HCT116 (cell line): ENCODE measurements at regions not wholly inside any gene's neighbourhood (a gene's known extent, or its start where the extent isn't known, plus 50 kb on each side); places are given as distances from the start of the nearest gene placed in this dataset.

Experiments
- CTCF ChIP-seq, 3 experiments: fragments of 200-600 bp in 1 of 3; sonication (generic) in 1 of 3; IDR thresholded peaks in 2 of 3; conservative IDR thresholded peaks in 1 of 3; 2 replicates each; pipeline ENCODE4 v1.5.1; 2012 to 2017; ENCODE audit warnings: low read depth in 2 of 3, low read length in 2 of 3, antibody characterized with exemption in 1 of 3, borderline replicate concordance in 1 of 3, control low read depth in 1 of 3, mild to moderate bottlenecking in 1 of 3, mixed read lengths in 1 of 3, mixed run types in 1 of 3, moderate library complexity in 1 of 3; ENCODE audit not compliant: insufficient read depth in 1 of 3
- EZH2 ChIP-seq: fragments of 200-600 bp; sonication (generic); IDR thresholded peaks from 2 replicates; pipeline ENCODE4 v1.6.1; 2017; ENCODE audit warnings: antibody characterized with exemption, mixed run types
- EZH2phosphoT487 ChIP-seq: fragments of 200-600 bp; IDR thresholded peaks from 2 replicates; pipeline ENCODE4 v1.6.1; 2018; ENCODE audit warnings: antibody characterized with exemption, borderline replicate concordance
- POLR2AphosphoS5 ChIP-seq: IDR thresholded peaks from 2 replicates; pipeline ENCODE4 v1.6.1; 2011; ENCODE audit warnings: mild to moderate bottlenecking, low read depth, low read length, moderate library complexity
- SIN3A ChIP-seq: IDR thresholded peaks from 2 replicates; pipeline ENCODE4 v1.6.1; 2012; ENCODE audit warnings: low read depth
- YY1 ChIP-seq: IDR thresholded peaks from 2 replicates; pipeline ENCODE4 v1.6.1; 2011; ENCODE audit warnings: low read length, low read depth, moderate library complexity, mild to moderate bottlenecking; ENCODE audit not compliant: insufficient replicate concordance; ENCODE audit errors: extremely low read depth
- TF ChIP-seq, protein P1 (sequence below): IDR thresholded peaks from 2 replicates; pipeline ENCODE4 v1.6.1; 2011; ENCODE audit warnings: mild to moderate bottlenecking, low read length, moderate library complexity; ENCODE audit not compliant: insufficient replicate concordance; ENCODE audit errors: extremely low read depth

DNA sequence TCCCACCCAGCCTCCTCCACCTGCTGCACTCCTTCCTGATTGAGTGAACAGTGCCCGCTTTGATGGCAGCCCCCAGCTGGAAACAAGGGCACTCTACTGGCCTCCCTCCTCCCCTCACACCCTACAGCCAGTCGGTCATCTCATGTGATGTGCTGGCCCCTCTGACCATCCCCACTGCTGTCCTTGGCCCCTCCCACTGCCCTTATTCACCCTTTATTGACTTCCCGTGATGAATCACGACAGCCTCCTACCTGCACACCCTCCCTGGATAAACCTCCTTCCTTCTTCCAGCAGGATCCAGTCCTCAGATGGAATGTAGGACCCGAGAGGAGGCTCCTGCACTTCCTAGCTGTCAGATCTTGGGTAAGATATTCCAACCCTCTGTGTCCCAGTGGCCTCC, 186.5 kb upstream of the SH3BP4 start:
- TF ChIP-seq, protein P1, sequence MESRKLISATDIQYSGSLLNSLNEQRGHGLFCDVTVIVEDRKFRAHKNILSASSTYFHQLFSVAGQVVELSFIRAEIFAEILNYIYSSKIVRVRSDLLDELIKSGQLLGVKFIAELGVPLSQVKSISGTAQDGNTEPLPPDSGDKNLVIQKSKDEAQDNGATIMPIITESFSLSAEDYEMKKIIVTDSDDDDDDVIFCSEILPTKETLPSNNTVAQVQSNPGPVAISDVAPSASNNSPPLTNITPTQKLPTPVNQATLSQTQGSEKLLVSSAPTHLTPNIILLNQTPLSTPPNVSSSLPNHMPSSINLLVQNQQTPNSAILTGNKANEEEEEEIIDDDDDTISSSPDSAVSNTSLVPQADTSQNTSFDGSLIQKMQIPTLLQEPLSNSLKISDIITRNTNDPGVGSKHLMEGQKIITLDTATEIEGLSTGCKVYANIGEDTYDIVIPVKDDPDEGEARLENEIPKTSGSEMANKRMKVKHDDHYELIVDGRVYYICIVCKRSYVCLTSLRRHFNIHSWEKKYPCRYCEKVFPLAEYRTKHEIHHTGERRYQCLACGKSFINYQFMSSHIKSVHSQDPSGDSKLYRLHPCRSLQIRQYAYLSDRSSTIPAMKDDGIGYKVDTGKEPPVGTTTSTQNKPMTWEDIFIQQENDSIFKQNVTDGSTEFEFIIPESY = no peak
- TF ChIP-seq CTCF (IDR thresholded peaks at IDR 0.05 in 2 of 3, conservative IDR thresholded peaks at IDR 0.05 in 1 of 3; ENCODE audit: borderline replicate concordance in 1 of 3, insufficient read depth in 1 of 3, low read depth in 2 of 3, low read length in 2 of 3) (no peak), SIN3A (no peak), EZH2 (no peak), YY1 (no peak), POLR2AphosphoS5 (no peak), EZH2phosphoT487 (no peak)
